ENCODE measurements at regions not wholly inside any gene's neighbourhood (a gene's known extent, or its start where the extent isn't known, plus 50 kb on each side); places are given as distances from the start of the nearest gene placed in this dataset.

DNA sequence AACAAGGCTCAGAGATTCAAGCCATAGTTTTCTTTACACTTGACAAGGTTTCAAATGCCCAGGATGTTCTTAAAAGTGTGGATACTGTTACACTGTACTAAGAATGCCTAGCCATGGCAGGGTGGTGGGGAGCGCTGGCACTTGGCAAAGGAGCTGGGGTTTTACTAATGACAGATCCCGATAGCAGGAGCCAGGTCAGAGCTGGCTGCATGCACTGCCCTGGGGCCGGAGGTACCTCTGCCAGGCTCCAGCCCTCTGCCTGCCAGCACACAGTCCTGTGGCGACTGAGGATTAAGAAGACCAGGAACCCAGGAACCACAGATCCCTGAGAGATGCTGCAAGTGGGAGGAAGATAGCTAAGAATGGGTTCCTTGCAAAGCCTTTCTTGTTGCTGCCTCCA is 260.3 kb downstream of the ALDH8A1 start:
- TF ChIP-seq, protein P1, sequence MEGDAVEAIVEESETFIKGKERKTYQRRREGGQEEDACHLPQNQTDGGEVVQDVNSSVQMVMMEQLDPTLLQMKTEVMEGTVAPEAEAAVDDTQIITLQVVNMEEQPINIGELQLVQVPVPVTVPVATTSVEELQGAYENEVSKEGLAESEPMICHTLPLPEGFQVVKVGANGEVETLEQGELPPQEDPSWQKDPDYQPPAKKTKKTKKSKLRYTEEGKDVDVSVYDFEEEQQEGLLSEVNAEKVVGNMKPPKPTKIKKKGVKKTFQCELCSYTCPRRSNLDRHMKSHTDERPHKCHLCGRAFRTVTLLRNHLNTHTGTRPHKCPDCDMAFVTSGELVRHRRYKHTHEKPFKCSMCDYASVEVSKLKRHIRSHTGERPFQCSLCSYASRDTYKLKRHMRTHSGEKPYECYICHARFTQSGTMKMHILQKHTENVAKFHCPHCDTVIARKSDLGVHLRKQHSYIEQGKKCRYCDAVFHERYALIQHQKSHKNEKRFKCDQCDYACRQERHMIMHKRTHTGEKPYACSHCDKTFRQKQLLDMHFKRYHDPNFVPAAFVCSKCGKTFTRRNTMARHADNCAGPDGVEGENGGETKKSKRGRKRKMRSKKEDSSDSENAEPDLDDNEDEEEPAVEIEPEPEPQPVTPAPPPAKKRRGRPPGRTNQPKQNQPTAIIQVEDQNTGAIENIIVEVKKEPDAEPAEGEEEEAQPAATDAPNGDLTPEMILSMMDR (IDR thresholded peaks at IDR 0.05), result no peak
- no peak for TF ChIP-seq POLR2A (IDR thresholded peaks at IDR 0.05)

Measured in adrenal gland (tissue), 5 donors.